ENCODE measurements at regions not wholly inside any gene's neighbourhood (a gene's known extent, or its start where the extent isn't known, plus 50 kb on each side); places are given as distances from the start of the nearest gene placed in this dataset.

DNA sequence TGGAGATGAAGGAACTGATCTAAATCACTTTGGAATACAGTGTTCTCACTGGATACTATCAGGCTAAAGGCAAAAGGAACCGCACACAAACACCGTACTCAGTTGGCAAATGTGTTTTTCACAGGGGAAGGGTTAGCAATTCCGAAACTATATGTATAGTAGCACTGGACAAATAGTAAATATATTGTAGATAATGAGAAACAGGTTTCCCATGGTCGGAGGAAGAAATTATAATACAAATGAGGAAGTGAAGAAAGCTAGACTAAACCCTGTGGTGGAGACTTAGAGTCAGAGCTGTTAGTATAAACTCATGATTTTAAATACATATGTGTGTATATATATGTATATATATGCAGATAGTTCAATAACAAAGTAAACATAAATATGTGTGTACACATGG, 414.1 kb upstream of the SALL1 start:
- peaks cover 35% of the 10 kb centered on the region for H3K4me1 ChIP-seq
- H3K36me3 ChIP-seq, result no peaks in the 10 kb centered on the region
- no peak for TF ChIP-seq Cebpa-rat (IDR thresholded peaks at IDR 0.05)

DNA sequence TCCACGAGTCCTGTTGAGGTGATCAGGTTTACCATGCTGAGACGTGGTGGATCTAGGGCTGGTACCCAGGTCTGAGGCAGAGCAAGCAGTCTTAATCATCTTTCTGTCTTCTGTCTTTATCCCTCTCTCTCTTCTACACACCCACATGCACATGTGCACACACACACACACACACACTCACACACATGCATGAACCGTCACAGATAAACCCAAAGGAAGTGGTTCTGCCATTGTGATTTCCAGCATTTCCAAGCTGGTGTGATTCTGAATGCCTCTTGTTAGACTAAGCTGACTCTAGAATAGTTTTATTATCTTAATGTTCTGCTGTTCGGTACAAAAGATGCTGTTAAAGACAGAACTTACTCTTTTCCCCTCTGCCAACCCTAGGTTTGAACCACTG, 411.8 kb upstream of the SALL1 start:
- no peak overlapping the region for H3K27ac ChIP-seq
- no peaks in the 10 kb centered on the region for H4K20me1 ChIP-seq
- no peak for TF ChIP-seq Cebpa-rat (IDR thresholded peaks at IDR 0.05)
- no peak overlapping the region for H3K9ac ChIP-seq
- peaks cover 4% of the 10 kb centered on the region; the same call in 1 of the 2 replicates for H3K9me3 ChIP-seq
- peak overlapping the region; percentile 27 for H3K4me2 ChIP-seq
- H3K4me3 ChIP-seq, result no peak overlapping the region
- peaks cover 18% of the 10 kb centered on the region for H3K4me1 ChIP-seq
- no peaks in the 10 kb centered on the region for H3K27me3 ChIP-seq
- no peaks in the 10 kb centered on the region for H3K36me3 ChIP-seq

More for the DNA sequence above, 414.1 kb upstream of the SALL1 start:
- Histone ChIP-seq H3K27ac (no peak overlapping the region), H3K9me3 (peaks cover 4% of the 10 kb centered on the region; the same call in 1 of the 2 replicates), H3K9ac (no peak overlapping the region), H3K4me2 (no peak overlapping the region), H4K20me1 (no peaks in the 10 kb centered on the region), H3K4me3 (no peak overlapping the region), H3K27me3 (no peaks in the 10 kb centered on the region)

GRCh38 chr16:51559901-51560300, 408.8 kb upstream of the SALL1 start:
- H3K27me3 ChIP-seq, result no peaks in the 10 kb centered on the region
- no peak overlapping the region for H3K4me2 ChIP-seq
- no peak overlapping the region for H3K4me3 ChIP-seq
- no peaks in the 10 kb centered on the region for H3K36me3 ChIP-seq
- H3K9me3 ChIP-seq, result peaks cover 4% of the 10 kb centered on the region; the same call in 1 of the 2 replicates
- no peak overlapping the region for H3K9ac ChIP-seq
- H4K20me1 ChIP-seq, result no peaks in the 10 kb centered on the region
- H3K27ac ChIP-seq, result no peak overlapping the region
- TF ChIP-seq Cebpa-rat (IDR thresholded peaks at IDR 0.05), result no peak
- H3K4me1 ChIP-seq, result peaks cover 20% of the 10 kb centered on the region

DNA sequence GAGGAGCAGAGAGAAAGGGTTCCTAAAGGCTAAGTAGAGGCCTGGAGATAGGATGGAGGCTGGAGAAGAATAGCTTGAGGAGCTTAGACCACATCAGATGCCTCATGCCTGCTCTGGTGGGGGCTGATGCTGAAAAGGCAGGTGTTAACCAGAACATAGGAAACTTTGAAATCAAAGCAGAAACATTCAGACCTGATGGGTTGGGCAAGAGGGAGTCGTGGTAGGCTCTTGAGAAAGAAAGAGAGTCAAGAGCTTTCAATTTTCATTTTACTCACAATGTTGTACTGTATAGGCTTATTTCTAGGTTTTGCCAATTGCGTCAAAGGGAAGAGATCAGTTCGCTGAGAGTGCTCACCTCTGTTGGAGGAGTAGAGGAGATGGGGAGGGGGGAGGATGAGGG, 406.6 kb upstream of the SALL1 start:
- no peaks in the 10 kb centered on the region for H3K9me3 ChIP-seq
- H3K27ac ChIP-seq, result no peak overlapping the region
- peaks cover 17% of the 10 kb centered on the region for H3K4me1 ChIP-seq
- no peak overlapping the region for H3K4me3 ChIP-seq
- TF ChIP-seq Cebpa-rat (IDR thresholded peaks at IDR 0.05), result no peak
- no peaks in the 10 kb centered on the region for H3K36me3 ChIP-seq
- H3K9ac ChIP-seq, result no peak overlapping the region
- H4K20me1 ChIP-seq, result no peaks in the 10 kb centered on the region
- H3K4me2 ChIP-seq, result no peak overlapping the region
- no peaks in the 10 kb centered on the region for H3K27me3 ChIP-seq

DNA sequence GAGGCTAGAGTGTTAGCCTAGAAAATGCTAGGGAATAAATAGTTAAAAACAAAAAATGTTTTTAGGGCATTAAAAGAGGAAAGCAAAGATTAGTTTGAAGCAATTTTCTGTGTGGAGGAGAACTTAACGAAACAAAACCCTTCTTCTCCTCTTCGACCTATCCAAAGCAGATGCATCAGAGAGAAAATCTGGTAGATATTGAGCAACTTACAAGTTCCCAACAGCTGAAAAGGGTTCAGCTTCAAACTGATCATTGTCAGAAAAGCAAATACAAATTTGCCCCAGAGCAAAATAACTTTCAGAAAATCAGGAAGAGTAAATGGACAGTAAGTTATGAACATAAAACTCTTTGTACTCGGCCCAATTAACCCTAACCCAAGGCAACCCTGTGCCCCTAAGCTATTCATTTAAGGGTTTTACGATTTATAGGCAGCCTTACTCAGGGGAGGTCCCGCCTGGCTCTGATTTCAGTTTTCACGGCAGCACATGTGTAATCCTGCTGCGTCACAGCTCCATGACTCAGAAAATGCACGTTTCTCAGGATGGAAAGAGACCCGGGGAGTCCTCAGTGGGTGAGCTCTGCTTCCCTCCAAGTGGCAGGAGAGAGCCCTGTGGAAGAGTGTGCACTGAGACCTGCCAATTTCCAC, 405.7 kb upstream of the SALL1 start:
- Histone ChIP-seq H3K9me3 (no peaks in the 10 kb centered on the region), H3K27ac (no peak overlapping the region), H3K4me1 (peaks cover 11% of the 10 kb centered on the region; the same call in 1 of the 2 replicates), H3K27me3 (no peaks in the 10 kb centered on the region), H3K4me2 (no peak overlapping the region), H4K20me1 (no peaks in the 10 kb centered on the region), H3K4me3 (no peak overlapping the region), H3K36me3 (no peaks in the 10 kb centered on the region), H3K9ac (no peak overlapping the region)
- TF ChIP-seq Cebpa-rat (IDR thresholded peaks at IDR 0.05), result no peak

DNA sequence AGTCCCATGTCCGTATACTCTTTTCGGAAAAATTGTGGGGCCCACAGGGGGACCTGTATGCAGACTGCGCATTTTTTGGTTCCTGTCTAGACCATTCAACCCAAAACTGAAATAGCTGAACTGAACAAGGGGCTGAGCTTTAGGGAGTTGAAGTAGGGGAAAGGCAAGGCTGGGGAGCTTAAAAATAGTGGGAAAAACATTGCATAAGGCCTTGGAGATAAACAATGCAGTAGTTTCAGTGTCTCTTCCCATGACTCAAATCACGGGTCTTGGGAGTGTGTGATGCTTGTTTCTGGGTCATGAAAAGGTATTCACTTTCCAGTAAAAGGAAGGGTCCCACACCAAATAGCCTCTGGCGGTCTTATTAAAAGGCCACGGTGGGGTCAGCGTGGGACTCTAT, 402.8 kb upstream of the SALL1 start:
- Histone ChIP-seq H3K36me3 (no peaks in the 10 kb centered on the region), H3K27me3 (no peaks in the 10 kb centered on the region), H3K4me2 (no peak overlapping the region), H4K20me1 (no peaks in the 10 kb centered on the region), H3K4me1 (peaks cover 11% of the 10 kb centered on the region; the same call in 1 of the 2 replicates), H3K9me3 (no peaks in the 10 kb centered on the region), H3K9ac (no peak overlapping the region), H3K27ac (no peak overlapping the region), H3K4me3 (no peak overlapping the region)
- TF ChIP-seq Cebpa-rat (IDR thresholded peaks at IDR 0.05), result no peak

DNA sequence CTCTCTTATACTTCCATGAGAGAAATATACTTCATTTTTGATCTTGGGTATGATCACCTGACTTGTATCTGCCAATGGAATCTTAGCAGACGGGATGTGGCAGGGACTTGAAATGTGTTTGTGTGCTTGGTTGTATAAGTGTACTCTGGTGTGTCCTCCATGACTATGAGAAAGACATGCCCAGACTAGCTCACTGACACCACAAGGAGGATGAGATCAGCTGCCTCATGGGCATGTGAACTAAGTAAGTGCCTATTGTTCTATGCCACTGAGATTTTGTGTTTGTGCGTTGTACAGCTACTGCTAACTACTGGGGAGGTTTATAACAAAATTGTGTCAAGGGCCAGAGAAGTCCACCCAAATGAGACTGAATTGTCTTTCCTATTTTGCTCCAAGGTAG, 402.2 kb upstream of the SALL1 start:
- Histone ChIP-seq H3K36me3 (no peaks in the 10 kb centered on the region), H3K27me3 (no peaks in the 10 kb centered on the region), H3K4me3 (no peak overlapping the region), H3K4me2 (no peak overlapping the region), H3K4me1 (peaks cover 11% of the 10 kb centered on the region; the same call in 1 of the 2 replicates), H3K9me3 (no peaks in the 10 kb centered on the region), H3K27ac (no peak overlapping the region), H3K9ac (no peak overlapping the region), H4K20me1 (no peaks in the 10 kb centered on the region)
- no peak for TF ChIP-seq Cebpa-rat (IDR thresholded peaks at IDR 0.05)

- Histone ChIP-seq H3K27me3 (no peaks in the 10 kb centered on the region), H3K4me1 (peaks cover 5% of the 10 kb centered on the region; the same call in 1 of the 2 replicates), H3K9me3 (no peaks in the 10 kb centered on the region), H3K9ac (no peak overlapping the region), H3K4me3 (no peak overlapping the region), H3K4me2 (no peak overlapping the region), H3K36me3 (no peaks in the 10 kb centered on the region), H4K20me1 (no peaks in the 10 kb centered on the region), H3K27ac (no peak overlapping the region)
- no peak for TF ChIP-seq Cebpa-rat (IDR thresholded peaks at IDR 0.05)
Observed at GRCh38 chr16:51550800-51551347, 399.8 kb upstream of the SALL1 start.

GRCh38 chr16:51549836-51550235, 398.8 kb upstream of the SALL1 start:
- H3K27me3 ChIP-seq, result no peaks in the 10 kb centered on the region
- no peak overlapping the region for H3K27ac ChIP-seq
- no peak overlapping the region for H3K4me3 ChIP-seq

GRCh38 chr16:51545951-51546350, 394.9 kb upstream of the SALL1 start:
- Histone ChIP-seq H3K27ac (no peak overlapping the region), H3K4me1 (peaks cover 11% of the 10 kb centered on the region; the same call in 1 of the 2 replicates), H3K9ac (no peak overlapping the region), H3K4me3 (no peak overlapping the region), H3K9me3 (no peaks in the 10 kb centered on the region), H3K27me3 (no peaks in the 10 kb centered on the region), H3K36me3 (no peaks in the 10 kb centered on the region), H3K4me2 (no peak overlapping the region), H4K20me1 (no peaks in the 10 kb centered on the region)
- no peak for TF ChIP-seq Cebpa-rat (IDR thresholded peaks at IDR 0.05)

More at GRCh38 chr16:51549836-51550235, 398.8 kb upstream of the SALL1 start:
- no peaks in the 10 kb centered on the region for H3K36me3 ChIP-seq
- no peaks in the 10 kb centered on the region for H4K20me1 ChIP-seq
- H3K9ac ChIP-seq, result no peak overlapping the region
- peaks cover 4% of the 10 kb centered on the region; the same call in 1 of the 2 replicates for H3K4me1 ChIP-seq
- TF ChIP-seq Cebpa-rat (IDR thresholded peaks at IDR 0.05), result no peak
- H3K4me2 ChIP-seq, result no peak overlapping the region
- no peaks in the 10 kb centered on the region for H3K9me3 ChIP-seq
